HG03457 (cell line): ENCODE measurements at regions not wholly inside any gene's neighbourhood (a gene's known extent, or its start where the extent isn't known, plus 50 kb on each side); places are given as distances from the start of the nearest gene placed in this dataset.
"Not testable (repeated sequence)": the region's sequence is repeated elsewhere in the genome, so short reads cannot be mapped to it uniquely, and the experiment has no call there.

Source experiments
- ATAC-seq: cut with Tn5 transposase; IDR thresholded peaks from one replicate; pipeline ENCODE4 v1.9.1; 2021; ENCODE audit warnings: moderate number of reproducible peaks; ENCODE audit not compliant: unreplicated experiment

DNA sequence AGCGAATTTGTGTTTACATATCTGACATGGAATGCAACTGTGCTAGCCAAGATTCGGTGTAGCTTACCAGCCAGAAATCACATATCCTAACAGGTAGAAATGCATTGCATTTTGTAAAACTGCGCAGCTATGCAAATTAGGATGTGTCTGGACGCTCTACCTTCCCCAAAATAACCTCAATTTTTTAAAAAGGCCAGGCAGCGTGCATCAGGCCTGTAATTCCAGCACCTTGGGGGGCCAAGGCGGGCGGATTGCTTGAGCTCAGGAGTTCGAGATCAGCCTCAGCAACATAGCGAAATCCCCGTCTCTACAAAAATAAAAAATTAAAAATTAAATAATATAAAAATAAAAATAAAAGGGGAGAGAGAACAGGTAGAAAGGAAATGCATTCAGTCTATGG lies 305.0 kb downstream of the TYW1 start:
- no peak for ATAC-seq

DNA sequence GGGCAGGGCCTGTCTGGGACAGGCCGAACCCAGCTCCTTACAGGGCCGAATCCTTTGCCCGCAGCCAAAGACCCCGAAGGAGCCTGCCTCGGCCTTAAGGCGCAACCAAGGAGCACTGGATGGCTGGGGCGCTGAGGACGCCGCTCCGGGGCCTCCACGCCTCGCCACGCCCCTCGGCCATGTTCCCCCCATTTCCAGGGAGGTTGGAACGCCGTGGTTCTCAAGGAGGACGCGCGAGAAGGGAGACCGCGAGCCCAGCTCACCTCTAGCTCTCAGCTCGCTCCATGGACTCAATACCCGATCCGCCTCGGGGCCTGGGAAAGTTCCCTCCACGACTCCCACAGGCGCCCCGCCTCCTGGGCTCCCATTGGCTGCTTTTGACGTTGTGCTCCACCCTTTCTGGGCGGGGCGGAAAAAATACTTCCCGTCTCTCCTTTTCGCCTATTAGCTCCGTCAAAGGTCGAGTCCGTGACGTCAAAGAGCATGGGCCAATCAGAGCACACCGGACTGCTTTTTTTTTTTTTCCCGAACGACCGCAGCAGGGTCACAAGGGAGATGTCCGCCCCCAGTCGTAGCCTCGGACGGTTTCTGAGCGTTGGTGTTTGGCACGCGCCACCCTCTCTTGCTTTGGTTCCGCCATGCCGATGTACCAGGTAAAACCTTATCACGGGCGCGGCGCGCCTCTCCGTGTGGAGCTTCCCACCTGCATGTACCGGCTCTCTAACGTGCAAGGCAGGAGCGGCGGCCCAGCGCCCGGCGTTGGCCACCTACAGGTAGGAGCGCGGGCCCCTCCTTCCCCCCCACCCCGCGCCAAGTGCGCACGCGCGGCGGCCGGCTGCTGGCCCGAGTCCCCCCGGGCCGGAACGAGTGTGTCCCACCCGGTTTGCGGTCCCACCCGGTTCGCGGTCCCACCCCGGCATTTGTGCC lies 305.7 kb downstream of the TYW1 start:
- peak; percentile 80 for ATAC-seq

DNA sequence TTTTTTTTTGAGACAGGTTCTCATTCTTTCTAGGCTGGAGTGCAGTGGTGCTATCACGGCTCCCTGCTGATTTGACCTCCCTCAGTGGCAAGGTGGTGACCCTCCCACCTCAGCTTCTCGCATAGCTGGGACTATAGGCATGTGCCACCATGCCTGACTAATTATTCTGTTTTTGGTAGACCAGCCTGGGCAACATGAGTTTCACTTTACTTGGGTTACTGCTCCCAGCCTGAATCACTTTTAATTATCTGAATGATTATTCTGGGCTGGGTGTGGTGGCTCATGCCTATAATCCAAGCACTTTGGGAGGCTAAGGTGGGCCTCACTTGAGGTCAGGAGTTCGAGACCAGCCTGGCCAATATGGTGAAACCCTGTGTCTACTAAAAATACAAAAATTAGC lies 308.2 kb downstream of the TYW1 start:
- not testable (repeated sequence) for ATAC-seq

- no peak for ATAC-seq
These were observed 309.7 kb downstream of the TYW1 start for GRCh38 chr7:67306331-67306730.

DNA sequence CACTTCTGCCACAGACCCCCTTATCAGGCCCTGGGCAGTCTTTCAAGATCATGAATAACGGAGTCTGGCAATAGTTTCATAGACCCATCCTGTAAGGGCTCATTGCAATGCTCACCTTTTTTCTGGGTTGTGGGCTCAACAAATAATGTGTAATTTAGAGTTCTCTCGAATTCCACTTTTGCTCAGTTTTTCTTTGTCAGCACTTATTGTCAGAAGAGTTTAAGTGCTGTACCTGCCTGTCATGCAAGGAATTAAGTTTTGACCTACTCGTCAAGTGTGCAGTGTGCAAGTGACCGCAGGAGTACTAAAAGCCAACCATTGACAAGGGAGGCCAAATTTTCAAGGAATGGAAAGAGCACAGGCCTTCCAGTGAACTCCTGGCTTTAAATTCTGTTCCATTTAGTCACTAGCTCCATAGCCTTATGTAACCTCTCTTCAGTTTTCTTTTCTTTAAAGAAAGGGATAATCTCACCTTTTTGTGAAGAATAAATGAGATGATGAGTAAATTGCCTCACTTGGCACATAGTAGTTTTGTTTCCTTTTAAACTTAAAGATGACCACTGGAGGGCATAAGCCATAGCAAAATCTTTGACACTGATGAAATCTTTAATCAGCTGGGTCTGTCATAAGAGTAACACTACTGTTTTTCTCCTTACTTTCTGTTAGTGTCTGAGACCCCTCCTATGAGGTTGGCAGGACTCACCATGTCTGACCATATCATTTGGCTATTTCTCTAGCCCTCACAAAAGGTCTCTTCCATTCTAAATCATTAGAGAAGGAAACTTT lies 313.3 kb downstream of the TYW1 start:
- no peak for ATAC-seq

DNA sequence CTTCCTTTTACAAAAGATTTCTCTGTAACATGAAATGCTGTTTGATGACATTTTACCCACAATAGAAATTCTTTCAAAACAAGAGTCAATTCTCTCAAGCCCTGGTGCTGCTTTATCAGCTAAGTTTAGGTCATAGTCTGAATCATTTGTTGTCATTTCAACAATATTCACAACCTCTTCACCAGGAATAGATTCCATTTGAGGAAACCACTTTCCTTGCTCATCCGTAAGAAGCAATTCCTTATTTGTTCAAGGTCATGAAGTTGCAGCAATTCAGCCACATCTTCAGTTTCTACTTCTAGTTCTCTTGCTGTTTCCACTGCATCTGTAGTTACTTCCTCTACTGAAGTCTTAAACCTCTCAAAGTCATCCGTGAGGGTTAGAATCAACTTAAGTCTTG lies 315.3 kb downstream of the TYW1 start:
- no peak for ATAC-seq

GRCh38 chr7:67313213-67313612 lies 316.6 kb downstream of the TYW1 start:
- ATAC-seq = no peak

DNA sequence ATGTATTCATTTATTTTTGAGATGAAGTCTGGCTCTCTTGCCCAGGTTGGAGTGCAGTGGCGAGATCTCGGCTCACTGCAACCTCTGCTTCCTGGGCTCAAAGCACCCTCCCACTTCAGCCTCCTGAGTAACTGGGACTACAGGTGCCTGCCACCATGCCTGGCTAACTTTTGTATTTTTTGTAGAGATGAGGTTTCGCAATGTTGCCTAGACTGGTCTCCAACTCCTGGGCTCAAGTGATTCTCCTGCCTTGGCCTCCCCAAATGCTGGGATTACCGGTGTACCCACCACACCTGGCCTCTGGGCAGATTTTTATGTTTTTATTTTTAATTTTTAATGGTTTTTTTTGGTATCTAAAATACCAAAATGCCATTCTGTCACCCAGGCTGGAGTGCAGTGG lies 320.3 kb downstream of the TYW1 start:
- not testable (repeated sequence) for ATAC-seq

DNA sequence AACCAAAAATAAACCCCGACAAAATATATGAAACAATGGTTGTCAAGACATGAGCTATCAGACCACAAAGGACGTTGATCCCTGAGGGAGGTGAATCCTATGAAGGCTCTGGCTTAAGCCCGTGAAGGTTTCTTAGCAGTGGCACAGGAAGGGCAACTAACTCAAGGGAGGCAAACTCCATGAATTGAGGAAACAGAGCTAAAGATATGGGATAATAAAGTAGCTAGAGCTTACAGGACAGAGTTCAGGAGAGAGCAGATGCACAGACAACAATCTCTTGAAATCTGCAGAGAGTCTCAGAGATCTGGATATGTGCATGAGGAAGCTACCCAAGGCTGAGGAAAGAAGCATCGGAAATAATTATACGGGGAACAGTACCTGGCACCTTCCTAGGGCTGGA lies 331.6 kb downstream of the TYW1 start:
- ATAC-seq = not testable (repeated sequence)

DNA sequence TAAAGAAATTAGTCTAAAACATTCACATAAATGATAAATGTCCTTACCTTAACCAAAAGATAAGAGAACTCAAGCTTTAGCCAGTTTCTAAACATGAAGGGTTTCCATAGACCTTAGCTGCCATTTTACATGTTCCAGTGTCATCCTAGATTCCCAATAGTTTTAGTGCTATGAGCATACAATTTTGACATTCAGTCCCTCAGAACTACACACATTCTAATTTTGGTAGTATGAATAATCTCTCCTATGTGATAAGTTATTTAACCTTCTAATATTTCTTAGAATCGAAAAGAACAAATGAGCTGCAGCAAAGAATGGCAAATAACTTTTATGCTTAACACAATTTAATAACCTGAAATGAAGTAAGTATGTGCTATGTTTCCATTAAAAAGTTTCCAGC lies 338.5 kb downstream of the TYW1 start:
- ATAC-seq = not testable (repeated sequence)

- ATAC-seq = not testable (repeated sequence)
These were observed 339.0 kb downstream of the TYW1 start for GRCh38 chr7:67335663-67336062.

DNA sequence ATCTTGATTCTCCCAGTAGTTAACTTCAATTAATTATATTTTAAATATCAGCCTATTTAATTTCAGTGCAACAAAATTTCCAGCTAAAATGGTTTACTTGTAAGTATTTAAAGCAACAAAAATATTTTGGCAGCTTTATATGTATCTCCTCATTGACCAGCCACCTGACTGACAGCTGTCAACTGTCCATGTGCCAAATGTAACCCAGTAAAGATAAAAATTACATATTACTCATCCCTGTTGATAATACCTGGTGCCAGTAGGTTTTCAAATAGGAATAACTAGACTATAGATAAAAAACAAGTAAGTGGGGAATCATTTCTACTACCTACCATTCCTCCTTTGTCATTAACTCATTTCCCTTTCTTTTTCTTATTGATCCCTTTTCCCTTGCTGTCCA lies 341.9 kb downstream of the TYW1 start:
- not testable (repeated sequence) for ATAC-seq

- no peak for ATAC-seq
These were observed 344.6 kb downstream of the TYW1 start for GRCh38 chr7:67341153-67341768.

DNA sequence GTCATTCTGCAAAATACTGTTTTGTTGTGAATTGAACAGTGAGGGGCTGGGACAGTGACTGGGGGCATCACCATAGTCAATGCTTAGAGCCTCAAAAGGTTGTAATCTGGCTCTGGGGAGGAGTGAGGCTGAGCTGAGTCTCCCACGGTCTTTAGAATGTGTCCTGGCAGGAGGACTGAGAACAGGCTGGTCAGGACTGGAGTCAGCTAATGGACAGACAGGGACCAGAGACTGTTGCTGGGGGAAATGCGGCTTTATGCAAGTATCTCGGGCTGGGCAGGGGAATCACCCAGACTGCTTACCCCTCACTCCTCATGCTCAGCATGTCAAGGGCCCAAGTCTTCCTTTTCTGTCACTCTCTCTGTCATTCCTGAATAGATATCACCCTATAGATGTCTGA lies 346.5 kb downstream of the TYW1 start:
- ATAC-seq = no peak

DNA sequence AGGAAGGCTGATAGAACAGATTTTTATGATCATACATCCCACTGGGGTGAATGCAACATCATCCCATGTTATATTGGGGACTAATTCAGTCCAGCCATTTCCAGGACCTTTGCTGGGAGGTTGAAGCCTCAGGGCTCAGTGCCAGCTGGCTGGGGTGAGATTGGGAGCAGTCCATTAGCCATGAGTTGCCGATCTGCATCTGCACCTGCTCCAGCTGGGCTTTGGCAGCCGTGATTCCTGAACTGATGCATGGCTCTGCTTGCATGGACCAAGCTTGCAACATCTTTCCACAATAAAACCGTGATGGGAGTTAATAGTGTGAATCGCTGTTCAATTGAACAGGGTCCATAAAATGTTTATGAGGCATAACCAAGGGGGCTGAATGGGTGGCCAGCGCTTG lies 346.9 kb downstream of the TYW1 start:
- no peak for ATAC-seq

DNA sequence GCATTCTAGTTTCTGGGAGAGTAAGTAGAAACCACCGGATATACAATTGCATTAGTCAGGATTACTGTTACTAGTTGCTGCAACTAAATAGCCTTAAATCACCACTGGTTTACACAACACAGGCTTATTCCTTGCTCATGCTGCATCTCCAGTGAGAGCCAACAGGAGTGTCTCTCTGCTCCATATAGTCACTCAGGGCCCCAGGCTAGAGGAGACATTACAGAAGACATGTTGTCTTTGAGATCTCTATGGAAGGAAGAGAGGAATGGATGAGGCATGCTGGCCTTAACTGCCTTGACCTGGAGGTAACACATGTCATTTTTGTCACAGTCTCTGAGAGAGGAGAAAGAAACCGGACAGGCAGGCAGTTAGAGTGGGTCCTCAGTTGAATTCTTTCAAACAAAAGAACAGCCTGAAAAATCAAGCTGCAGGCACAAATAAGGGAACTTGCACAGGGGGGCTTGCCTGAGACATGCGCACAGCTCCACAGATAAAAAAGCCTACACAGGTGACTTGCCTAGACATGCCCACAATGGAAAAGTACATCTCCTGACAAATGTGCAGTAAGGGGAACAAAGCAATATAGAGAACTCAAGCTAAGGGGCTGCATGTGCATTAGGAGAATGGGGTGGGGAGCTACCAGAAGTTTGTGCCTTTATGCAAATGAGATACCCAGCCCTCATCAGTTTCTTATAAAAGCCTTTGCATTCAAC lies 348.0 kb downstream of the TYW1 start:
- ATAC-seq = no peak

- ATAC-seq = no peak
These were observed 349.5 kb downstream of the TYW1 start for GRCh38 chr7:67346126-67346525.

GRCh38 chr7:67346876-67347275 lies 350.2 kb downstream of the TYW1 start:
- no peak for ATAC-seq

DNA sequence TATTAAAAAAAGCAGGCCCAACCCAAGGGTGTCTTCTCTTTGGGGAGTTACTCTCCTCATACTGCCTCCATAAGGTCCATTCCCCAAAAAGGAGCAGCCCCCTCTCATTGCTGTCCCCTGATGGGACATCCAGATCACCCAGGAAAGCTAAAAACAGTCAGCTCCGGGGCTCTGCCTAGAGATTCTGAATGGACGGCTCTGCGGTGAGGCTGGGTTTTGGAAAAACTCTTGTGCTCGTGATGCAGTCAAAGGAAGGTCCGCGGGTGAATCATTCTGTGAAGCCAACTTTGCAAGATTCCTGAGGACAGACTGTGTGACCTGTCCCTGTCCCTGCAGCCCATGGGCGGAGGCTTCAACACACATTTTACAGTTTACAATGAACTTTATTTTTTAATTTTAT lies 351.5 kb downstream of the TYW1 start:
- no peak for ATAC-seq

GRCh38 chr7:67357653-67358052 lies 361.0 kb downstream of the TYW1 start:
- not testable (repeated sequence) for ATAC-seq

GRCh38 chr7:67358316-67358715 lies 361.7 kb downstream of the TYW1 start:
- not testable (repeated sequence) for ATAC-seq
